ENCODE measurements at regions not wholly inside any gene's neighbourhood (a gene's known extent, or its start where the extent isn't known, plus 50 kb on each side); places are given as distances from the start of the nearest gene placed in this dataset.

- intact Hi-C loops (cut with DNase I; ENCODE audit: low total_unique reads) = no loop called here
- Histone ChIP-seq H3K9me3 (no peaks in the 10 kb centered on the region), H3K36me3 (no peaks in the 10 kb centered on the region), H3K4me3 (no peak overlapping the region), H3K4me1 (no peaks in the 10 kb centered on the region), H3K27me3 (no peaks in the 10 kb centered on the region), H3K27ac (no peak overlapping the region)
- TF ChIP-seq, protein P1, sequence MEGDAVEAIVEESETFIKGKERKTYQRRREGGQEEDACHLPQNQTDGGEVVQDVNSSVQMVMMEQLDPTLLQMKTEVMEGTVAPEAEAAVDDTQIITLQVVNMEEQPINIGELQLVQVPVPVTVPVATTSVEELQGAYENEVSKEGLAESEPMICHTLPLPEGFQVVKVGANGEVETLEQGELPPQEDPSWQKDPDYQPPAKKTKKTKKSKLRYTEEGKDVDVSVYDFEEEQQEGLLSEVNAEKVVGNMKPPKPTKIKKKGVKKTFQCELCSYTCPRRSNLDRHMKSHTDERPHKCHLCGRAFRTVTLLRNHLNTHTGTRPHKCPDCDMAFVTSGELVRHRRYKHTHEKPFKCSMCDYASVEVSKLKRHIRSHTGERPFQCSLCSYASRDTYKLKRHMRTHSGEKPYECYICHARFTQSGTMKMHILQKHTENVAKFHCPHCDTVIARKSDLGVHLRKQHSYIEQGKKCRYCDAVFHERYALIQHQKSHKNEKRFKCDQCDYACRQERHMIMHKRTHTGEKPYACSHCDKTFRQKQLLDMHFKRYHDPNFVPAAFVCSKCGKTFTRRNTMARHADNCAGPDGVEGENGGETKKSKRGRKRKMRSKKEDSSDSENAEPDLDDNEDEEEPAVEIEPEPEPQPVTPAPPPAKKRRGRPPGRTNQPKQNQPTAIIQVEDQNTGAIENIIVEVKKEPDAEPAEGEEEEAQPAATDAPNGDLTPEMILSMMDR (IDR thresholded peaks at IDR 0.05 in 4 of 5, conservative IDR thresholded peaks at IDR 0.05 in 1 of 5) = no peak
- TF ChIP-seq POLR2A (IDR thresholded peaks at IDR 0.05) = no peak
- DNase-seq (no peak), ATAC-seq (no peak)
- in situ Hi-C loops (cut with MboI; ENCODE audit: low sequenced_read_pairs in 4 of 4) = no loop called here
These were observed 251.7 kb upstream of the TMEM132C start for GRCh38 chr12:128015276-128015675.

DNA sequence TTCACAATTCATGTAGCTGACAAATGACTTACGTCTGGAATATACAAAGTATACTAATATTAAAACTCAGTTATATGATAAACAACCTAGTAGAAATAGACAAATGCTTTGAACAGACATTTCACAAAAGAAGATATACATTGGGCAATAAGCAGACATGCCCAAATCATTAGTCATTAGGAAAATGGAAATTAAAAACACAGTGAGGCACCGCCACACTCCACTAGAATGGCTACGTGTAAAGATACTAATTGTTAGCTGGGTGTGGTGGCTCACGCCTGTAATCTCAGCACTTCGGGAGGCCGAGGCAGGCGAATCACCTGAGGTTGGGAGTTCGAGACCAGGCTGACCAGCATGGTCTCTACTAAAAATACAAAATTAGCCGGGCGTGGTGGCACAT is 248.9 kb upstream of the TMEM132C start:
- H3K27ac ChIP-seq = no peak overlapping the region
- no peak for ATAC-seq
- no peak for DNase-seq
- no peaks in the 10 kb centered on the region for H3K36me3 ChIP-seq
- no peaks in the 10 kb centered on the region for H3K27me3 ChIP-seq
- no peak overlapping the region for H3K4me3 ChIP-seq
- in situ Hi-C loops (cut with MboI; ENCODE audit: low sequenced_read_pairs in 4 of 4) = no loop called here
- intact Hi-C loops (cut with DNase I; ENCODE audit: low total_unique reads) = no loop called here
- H3K4me1 ChIP-seq = no peaks in the 10 kb centered on the region
- H3K9me3 ChIP-seq = no peaks in the 10 kb centered on the region
- no peak for TF ChIP-seq POLR2A (IDR thresholded peaks at IDR 0.05)
- TF ChIP-seq, protein P1 (IDR thresholded peaks at IDR 0.05 in 4 of 5, conservative IDR thresholded peaks at IDR 0.05 in 1 of 5) = no peak

- ATAC-seq = no peak
- DNase-seq = no peak
- no peaks in the 10 kb centered on the region for H3K4me1 ChIP-seq
- H3K9me3 ChIP-seq = no peaks in the 10 kb centered on the region
- H3K36me3 ChIP-seq = no peaks in the 10 kb centered on the region
- TF ChIP-seq POLR2A (IDR thresholded peaks at IDR 0.05) = no peak
- TF ChIP-seq, protein P1 (IDR thresholded peaks at IDR 0.05 in 4 of 5, conservative IDR thresholded peaks at IDR 0.05 in 1 of 5) = no peak
- no peak overlapping the region for H3K4me3 ChIP-seq
- in situ Hi-C loops (cut with MboI; ENCODE audit: low sequenced_read_pairs in 4 of 4) = no loop called here
- H3K27me3 ChIP-seq = no peaks in the 10 kb centered on the region
- intact Hi-C loops (cut with DNase I; ENCODE audit: low total_unique reads) = no loop called here
- H3K27ac ChIP-seq = no peak overlapping the region
These were observed 246.9 kb upstream of the TMEM132C start for GRCh38 chr12:128019996-128020544.

GRCh38 chr12:128021561-128021960 is 245.4 kb upstream of the TMEM132C start:
- DNase-seq = no peak
- H3K27me3 ChIP-seq = no peaks in the 10 kb centered on the region
- no peaks in the 10 kb centered on the region for H3K36me3 ChIP-seq
- intact Hi-C loops (cut with DNase I; ENCODE audit: low total_unique reads) = no loop called here
- in situ Hi-C loops (cut with MboI; ENCODE audit: low sequenced_read_pairs in 4 of 4) = no loop called here
- no peaks in the 10 kb centered on the region for H3K4me1 ChIP-seq
- H3K27ac ChIP-seq = no peak overlapping the region
- H3K9me3 ChIP-seq = no peaks in the 10 kb centered on the region
- TF ChIP-seq, protein P1 (IDR thresholded peaks at IDR 0.05 in 4 of 5, conservative IDR thresholded peaks at IDR 0.05 in 1 of 5) = no peak
- TF ChIP-seq POLR2A (IDR thresholded peaks at IDR 0.05) = no peak
- H3K4me3 ChIP-seq = no peak overlapping the region
- ATAC-seq = no peak

All from gastrocnemius medialis (tissue), 4 donors.